ENCODE measurements at regions not wholly inside any gene's neighbourhood (a gene's known extent, or its start where the extent isn't known, plus 50 kb on each side); places are given as distances from the start of the nearest gene placed in this dataset.
"Not testable (repeated sequence)": the region's sequence is repeated elsewhere in the genome, so short reads cannot be mapped to it uniquely, and the experiment has no call there.

DNA sequence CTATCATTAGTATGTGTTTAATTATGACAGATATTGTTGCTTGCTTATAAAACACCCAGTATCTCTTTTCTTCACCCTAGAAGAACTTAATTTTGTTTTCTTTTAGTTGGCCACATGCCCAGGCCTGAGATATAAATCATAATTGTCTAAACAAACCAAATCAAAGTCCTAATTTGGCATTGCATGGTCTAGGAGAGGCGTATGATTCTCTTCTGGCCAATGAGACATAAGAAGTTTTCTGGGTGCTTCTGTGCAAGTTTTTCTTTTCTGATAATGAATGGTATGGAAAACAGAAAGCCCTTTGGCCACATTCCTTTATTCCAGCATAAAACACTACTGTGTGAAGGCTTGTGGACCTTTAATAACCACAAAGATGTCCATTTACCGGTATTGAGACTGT lies 192.9 kb upstream of the CTSO start:
- DNase-seq = no peak

DNA sequence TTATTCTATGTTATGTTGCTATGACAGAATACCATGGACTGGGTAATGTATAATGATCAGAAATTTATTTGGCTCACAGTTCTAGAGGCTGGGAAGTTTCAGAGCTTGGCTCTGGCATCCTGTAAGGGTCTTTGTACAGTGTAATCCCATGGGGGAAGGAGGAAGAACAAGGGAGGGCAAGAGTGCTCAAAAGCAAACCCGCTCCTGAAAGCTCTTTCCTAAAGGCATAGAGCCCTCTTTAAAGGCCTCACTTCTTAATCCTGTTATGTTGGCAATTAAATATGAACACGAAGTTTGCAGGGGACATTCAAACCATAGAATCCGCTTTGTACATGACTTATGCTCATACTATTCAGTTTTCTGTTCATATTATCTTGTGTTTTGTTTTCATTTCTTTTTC lies 191.3 kb upstream of the CTSO start:
- DNase-seq = no peak

DNA sequence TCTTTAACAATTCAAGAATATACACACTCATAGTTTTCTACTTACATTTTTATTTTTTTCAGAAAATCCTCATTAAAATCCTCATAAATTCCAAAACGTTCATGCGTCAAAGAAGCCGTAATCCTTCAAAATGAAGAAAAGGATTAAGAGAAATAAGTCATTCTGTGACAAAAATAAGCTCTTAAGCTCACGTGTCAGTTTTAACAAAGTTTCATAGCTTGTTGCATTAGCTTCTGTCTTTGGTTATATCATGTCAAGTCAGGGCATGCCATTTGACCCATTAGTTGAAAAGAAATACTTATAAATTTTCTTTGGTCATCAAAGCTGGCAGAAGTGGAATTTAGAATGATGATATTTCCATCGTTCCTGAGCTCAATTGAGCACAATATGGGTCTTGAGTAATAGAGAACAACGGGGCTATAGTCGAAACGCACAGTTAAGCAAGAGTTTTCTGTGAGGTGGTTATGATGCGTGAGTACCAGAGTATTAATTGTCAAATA lies 185.2 kb upstream of the CTSO start:
- peak; percentile 6 for DNase-seq

DNA sequence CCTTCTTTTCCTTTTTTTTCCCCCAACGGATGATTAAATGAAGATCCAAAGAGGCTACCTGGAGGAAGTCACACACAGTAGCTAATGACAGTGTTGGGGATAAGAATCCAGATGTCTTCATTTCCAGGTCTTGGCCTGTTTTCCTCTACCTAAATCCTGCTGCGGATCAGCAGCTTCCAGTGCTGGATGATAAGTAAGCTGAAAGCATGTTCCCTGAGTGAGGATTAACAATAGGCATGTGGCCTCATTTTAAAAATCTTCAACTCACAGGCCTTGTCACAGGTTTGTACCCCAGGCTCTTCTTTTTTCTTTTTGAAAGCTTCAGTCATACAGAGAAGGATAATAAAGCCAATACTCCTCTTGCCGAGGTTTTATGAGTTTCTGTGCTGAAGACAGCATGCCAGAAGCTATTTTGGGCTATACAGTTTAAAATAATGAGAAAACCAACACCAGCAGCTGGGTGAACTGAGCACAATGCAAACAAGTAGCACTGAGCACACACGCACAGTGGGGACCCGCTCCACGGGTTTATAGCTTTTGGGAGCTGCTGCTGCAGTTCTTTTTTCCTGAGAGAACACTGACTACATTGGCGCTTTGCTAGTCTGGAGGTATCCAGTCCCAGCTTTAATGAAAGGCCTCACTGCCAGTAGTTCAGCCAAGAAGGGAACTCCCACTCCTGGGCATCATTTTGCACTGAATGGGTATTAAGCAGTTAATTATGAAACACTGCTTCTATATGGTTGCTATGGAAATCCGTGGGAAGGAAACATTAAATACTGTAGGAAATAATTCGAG lies 184.2 kb upstream of the CTSO start:
- DNase-seq = peak; percentile 30

DNA sequence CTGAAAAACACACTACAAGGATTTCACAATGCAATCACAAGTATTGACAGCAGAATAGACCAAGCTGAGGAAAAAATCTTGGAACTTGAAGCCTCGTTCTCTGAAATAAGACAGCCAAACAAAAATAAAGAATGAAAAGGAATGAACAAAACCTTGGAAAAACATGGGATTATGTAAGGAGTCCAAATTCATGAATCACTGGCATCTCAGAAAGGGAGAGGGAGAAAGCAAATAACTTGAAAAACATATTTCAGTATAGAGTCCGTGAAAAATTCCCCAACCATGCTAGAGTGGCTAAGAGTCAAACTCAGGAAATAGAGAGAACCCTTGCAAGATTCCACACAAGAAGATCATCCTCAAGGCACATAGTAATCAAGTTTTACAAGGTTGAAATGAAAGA lies 178.5 kb upstream of the CTSO start:
- no peak for DNase-seq

DNA sequence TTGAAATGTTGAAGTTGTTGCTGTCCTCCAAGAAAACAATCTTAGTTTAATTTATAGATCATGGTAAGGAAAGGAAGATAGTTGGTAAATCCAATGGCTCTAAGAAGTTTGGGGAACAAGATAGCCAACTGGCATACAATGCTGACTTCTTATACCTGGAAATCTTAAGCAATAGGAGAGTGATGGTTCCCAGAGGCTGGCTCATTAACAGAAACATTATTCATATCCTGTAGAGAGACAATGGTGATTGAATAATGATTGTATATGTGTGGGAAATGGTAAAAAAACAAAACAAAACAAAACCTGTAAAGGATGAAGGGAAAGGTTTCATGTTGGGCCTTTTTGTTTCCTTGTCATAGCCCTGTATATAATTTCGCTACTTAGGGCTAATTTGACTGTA lies 174.9 kb upstream of the CTSO start:
- DNase-seq = no peak

DNA sequence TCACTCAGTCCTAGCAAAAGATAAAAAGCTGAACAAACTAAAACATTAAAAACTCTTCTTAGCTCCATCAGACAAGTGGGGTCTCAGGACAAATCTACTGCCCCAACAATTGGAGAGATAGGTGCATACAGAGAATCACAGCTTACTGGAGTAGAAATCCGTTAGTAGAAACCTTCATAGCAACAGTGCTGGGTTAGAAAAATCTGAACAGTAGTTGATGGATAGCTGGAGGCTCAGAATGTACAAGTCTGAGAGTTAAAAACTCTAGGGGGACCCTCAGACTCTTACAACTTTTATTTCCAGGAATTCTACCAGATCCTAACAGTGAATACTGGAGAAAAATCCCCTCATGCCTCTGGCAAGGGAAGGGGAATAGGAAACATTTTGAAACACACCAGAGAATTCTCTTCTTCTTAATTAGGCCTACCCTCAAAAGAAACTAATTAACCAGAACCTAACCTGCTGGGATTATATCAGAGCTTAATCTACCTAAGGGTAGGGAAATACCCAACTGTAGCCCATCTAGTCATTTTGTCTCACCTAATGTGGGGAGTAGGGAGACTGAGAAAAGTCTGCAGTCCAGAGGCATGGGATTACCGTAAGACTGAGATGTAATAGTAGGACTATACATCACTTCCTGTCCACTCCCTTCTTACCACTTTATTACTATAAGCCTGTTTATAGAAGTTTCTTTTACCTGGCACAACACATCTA lies 165.0 kb upstream of the CTSO start:
- no peak for DNase-seq

DNA sequence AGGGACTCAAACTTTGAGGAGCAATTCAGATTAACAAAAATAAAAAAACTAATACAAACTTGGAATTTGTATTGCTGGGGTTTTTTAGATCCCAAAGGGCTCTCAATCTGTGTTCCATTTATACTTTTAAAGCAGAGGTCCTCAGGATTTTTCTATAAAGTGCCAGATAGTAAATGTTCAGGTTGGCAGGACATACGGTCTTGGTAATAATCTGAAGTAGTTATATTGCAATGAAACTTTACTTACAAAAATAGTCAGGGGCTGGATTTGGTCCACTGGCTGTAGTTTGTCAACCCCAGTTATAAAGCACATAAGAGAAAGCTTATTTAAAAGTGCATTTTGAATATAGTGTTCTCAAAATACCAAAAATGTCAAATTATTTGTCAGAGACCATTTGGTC lies 164.1 kb upstream of the CTSO start:
- DNase-seq = no peak

DNA sequence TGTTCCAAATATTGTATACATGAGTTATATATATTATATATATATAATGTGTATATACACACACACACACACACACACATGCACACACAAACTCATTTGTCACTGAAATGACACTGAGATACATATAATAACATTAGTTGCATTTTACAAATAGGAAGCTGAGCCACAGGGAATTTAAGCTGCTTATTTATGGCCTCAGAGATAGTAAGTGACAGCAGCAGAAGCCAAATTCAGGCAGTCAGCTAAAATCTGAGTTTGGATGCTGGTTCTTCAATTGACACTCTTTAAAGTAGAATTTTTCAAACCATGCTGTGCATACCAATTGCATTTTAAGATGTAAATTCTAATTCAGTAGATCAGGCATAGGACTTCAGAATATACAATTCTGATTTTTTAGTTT lies 163.3 kb upstream of the CTSO start:
- no peak for DNase-seq

DNA sequence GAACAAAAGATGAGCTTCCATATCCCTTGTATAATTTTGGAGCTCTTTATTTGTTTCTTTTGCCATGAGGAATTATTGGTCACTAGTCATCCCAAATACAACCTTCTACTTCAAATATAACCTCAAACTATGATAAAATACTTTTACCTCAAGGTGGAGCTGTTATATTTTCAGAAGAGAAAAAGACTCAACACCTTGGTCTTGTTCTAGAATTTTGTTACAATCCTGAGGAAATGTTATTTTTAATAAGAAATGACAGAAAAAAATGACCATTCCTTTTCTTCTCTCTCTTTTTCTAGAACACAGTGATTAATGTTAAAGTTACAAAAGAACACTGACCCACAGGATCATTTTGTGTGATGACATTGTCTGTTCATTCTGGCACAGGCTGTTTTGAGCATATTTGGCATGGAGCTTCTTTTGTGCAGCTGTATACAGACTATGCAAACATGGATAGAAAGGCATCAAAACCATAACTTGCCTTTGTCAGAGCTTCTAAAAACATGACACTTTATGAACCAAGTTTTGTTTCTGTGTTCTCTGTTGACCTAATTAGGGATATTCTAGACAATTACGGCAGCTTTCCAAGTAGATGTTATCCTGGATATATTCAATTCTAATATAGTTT lies 159.6 kb upstream of the CTSO start:
- no peak for DNase-seq

DNA sequence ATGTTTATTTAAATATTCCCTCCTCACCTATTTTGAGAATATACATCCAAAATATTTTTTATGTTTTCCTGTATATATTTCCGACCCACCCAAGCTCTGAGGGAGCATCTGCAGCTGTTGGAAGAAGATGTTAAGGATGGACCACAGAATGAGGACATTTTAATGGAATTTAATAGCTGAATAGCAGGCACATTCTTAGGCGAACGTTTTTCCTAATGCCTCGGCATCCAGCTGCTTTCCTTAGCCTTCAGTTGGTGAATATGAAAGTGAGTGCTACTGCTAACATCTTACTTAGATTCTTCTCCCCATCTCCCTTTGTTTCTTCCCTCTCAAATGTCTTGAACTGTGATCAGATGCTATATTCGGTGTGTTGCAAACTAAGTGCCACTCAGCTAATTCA lies 158.0 kb upstream of the CTSO start:
- no peak for DNase-seq

DNA sequence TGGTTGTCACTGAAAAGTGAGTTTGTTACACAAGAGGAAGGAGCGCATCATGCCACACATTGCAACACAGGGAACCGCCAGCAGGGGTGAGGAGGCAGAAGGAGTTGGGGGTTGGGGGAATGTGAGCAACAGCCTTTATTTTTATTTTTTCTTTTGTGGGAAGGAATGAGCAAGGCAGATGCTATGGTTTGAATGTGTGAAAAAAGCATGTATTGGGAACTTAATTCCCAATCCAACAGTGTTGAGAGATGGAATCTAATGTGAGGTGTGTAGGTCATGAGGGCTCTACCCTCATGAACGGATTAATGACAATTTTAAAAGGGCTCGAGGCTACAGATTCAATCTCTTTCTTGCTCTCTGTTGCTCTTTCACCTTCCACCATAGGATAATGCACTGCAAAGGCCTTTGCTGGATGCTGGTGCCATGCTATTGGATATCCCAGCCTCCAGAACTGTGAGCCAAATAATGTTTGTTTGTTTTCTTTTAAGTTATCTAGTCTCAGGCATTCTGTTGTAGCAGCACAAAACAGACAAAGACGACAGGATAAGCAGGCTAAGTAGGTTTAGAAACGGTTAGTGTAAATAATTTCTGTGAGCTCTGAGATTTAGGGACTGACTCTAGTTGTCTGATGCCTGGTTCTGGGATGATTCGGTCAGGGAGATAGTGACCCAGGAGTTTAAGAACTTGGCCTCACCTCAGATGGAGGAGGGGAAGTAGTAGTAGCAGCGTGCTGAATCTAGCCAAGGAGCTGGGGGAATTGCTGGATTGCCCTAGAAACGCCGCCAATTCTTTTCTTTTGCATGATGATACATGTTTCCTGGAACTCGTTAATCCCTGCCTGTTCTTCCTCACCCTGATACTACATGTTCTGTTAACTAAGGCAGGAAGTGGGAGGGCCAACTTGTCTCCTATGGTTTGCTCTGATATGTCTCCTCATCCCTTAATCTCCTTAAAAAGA lies 156.6 kb upstream of the CTSO start:
- peak; percentile 32 for DNase-seq

DNA sequence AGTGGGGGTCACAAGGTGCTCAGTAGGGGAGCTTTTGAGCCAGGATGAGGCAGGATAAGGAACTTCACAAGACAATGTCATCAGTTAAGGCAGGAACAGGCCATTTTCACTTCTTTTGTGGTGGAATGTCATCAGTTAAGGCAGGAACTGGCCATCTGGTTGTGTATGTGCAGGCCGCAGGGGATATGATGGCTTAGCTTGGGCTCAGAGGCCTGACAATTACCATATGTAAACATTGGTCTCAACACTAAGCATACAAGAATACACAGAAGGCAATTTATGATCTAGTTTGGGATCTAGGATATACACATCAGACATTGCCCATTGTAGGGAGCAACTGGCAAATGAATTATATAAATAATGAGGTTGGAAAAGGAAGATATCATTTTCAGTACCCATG lies 155.4 kb upstream of the CTSO start:
- not testable (repeated sequence) for DNase-seq

DNA sequence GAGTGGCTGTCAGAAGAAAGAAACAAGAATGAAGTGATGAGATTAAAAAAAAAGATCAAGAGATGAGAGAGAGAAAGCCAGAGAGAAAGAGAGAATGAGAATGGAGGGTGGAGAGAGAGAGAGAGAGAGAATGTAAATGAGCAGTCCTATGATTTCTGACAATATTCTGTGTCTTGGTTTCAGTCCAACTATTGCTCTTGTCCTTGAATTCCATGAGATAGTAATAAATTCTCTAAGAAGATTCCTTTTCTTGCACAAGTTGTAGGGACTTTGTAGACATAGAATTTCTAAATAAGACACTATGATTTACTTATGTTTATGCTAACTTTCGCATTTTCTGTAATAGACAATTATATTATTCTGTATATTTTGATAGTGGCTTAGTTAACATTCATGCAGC lies 149.6 kb upstream of the CTSO start:
- DNase-seq = no peak

DNA sequence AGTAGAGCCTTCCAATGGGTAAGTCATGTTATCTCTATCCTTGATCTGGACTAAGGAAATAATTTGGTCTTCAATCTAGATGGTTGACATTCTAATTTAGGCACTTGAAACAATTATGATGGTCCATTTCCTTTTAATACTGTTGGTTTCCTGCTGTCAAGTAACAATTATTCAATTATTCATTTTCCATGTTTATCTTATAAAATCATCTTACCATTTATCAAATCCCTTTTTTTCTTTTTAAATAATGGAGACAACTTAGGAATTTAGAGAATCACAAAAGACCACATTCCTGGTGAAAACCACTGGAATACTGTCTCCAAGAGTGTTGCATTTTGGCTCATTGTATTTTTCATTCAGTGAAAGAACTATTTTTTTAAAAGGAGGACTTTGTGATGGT lies 148.7 kb upstream of the CTSO start:
- no peak for DNase-seq

DNA sequence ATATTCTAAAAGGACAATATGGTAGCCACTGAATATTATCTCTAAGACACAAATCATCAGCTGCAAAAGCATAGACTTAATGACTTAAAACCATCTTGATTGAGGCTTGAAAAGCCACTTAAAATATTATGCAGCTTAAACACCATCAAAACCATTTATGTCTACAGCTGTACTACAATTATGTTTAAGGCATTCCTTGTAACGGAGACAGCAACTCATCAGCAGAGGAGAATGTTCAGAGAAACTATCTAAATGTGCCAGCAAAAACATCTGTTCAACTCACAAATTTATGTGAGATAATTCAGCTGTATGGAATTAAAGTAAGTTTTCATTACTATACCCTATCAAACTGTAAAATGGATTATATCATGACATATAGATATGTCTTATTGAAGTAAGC lies 147.9 kb upstream of the CTSO start:
- DNase-seq = no peak

DNA sequence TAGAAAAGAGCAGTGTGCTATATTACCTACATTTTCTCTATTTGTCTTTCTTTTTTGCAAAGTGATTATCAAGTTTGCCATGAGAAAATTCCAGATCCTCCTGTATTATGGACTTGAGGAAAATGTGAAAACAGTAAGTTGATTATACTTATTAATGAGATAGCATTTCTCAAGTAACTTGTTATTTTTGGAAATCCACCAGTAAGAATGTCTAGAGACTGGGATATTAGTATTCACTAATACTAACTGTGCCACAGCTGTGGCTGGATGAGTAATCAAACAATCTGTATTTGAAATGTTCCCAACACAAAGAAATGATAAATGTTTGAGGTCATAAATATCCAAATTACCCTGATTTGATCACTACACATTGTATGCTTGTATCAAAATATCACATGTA lies 147.0 kb upstream of the CTSO start:
- no peak for DNase-seq

DNA sequence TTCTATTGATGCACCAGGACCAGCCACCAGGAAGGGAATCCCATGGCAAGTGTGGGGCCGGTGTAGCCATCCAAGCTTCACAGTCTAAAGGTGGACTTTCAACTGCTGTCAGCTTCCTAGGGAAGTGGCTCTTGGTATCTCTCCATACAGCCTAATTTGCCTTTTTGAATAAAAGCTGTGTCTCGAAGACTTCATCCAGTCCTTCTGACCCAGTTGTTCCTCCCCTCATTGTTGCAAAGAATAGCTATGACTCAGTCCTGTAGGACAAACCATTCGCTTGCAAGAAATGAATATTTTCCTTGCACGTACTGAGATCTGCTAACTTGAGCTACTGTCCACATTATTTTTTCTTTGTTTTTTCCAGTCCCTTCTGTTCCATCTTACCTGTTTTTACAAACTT lies 145.1 kb upstream of the CTSO start:
- DNase-seq = no peak

DNA sequence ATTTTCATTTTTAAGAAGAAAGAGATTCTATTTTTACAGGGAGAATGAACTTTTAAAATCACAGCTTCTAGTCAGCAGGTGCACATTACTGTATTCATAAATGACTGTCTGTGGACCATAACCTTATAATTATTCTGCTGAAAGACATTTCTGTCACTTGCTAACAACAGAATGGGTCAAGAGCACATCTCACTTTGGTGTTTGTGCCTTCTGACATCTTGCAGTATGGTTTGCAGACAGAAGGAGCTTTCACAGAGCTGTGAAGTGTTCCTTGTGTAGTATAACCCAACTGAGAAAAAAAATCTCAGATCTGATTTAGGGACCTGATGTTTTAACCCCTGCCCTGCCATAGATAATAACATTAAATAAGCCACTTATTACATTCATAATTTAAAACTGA lies 131.4 kb upstream of the CTSO start:
- DNase-seq = no peak

DNA sequence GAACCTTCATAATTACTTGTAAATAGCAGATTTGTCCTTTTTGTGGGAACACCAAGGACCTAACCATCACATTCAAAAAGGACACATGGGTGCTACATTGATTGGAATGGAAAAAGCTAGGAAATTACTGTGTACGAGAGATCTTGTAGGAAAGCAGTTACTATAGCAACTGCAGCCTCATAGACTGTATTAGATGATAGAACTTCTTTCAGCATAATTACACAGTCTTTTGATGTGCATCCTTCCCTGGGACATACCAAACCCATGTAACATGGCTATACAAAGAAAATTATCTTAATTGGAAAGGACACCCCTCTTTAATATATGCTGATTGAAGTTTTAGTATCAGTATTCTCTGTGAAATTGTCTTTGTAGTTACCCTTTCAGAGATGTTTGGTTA lies 130.7 kb upstream of the CTSO start:
- peak; percentile 6 for DNase-seq

DNA sequence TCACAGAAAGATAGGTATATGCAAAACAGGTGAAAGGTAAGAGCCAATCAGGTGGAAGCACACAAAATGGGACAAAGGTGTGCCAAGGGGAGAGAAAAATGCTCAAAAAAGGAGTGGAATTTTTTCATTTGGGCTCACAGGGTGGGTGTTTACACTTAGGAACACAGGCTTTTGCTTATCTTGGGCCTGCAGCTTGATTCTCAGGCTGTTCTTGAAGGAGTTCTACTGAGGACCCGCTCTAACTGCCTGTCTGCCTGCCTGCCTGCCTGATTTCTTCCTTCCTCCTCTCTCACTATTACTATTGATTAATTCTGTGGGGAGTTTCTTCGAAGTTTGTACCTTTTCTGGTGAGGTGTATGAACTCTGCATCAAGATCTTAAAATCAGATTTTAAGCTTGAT lies 120.3 kb upstream of the CTSO start:
- DNase-seq = no peak

DNA sequence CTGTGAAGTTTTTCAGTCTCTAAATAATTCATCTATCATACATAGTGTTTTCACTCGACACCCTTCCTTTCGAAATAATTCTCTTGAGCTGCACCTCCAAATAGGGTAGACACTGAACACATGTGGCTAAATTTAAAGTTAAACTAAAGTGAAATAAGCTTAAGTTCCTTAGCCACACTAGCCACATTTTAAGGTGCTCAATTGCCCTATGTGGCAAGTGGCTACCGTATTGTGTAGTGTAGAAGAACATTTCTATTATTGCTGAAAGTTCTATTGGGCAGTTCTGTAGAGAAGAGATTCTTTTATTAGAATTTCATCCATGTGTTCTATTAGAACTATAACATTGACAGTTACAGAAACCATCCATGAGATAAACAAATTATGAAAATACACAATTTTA lies 107.0 kb upstream of the CTSO start:
- no peak for DNase-seq

DNA sequence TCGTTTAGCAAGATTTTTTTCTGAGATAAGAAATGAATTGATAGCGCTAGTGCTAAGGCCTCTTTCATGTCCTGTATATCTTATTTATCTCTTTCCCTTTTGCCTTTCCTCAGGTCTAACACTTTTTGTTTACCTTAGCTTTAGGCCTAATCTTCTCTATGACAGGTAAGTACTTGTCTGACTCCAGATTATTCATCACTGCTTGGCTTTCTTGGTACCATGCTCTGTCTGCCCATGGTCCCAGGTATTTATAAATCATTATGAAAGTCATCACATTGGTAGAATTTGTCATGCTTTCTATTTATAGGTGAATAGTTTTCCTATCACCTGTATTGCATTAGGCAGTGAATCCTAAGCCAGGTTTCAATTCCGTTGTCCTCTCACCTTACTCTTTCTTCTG lies 99.5 kb upstream of the CTSO start:
- DNase-seq = no peak
